ENCODE measurements at regions not wholly inside any gene's neighbourhood (a gene's known extent, or its start where the extent isn't known, plus 50 kb on each side); places are given as distances from the start of the nearest gene placed in this dataset.

DNA sequence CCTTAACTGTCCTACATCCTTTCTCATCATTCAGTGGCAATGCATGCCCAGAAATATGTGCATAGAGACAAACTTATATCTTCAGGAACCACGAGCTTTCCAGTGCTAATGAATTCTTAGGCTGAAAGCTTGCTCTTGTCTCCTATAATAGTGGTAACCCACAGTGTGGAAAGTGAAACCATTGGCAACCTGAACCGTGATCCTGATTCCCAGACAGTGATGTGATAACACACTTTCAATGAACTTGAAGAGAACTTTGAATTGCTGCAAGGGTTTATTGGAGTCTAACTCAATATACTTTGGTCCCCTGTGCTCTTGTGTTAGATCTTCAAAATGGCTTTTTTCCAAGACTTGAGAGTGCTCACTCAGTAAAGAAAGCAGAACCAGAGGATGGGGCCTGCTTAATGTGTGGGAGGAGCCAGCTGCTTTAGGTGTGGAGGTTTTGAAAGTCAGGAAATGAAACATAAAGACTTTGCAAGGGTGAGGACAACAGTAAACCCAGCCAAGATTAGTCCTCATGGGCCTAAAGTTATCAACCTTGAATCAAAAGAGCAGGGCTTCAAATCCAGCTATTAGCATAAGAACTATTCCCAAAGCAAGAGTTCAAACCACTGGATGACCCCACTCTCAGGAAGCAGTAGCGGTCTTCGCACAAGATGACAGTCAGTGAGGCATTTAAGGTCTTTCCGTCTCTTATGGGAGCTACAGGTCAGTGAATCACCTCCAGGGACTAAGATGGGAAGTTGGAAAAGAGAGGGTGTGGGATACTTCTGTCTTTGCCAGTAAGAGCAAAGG is 332.4 kb upstream of the NRP1 start:
- FAIRE-seq (no peak), DNase-seq (ENCODE audit: insufficient read length) (no peak)
- TF ChIP-seq POLR2AphosphoS5 (IDR thresholded peaks at IDR 0.05; ENCODE audit: low read depth, low read length) (no peak), TAF1 (IDR thresholded peaks at IDR 0.05; ENCODE audit: borderline replicate concordance, low read depth, low read length) (no peak), POLR2A (IDR thresholded peaks at IDR 0.05; ENCODE audit: low read depth, low read length) (no peak)

GRCh38 chr10:33665501-33665900 is 331.0 kb upstream of the NRP1 start:
- TF ChIP-seq POLR2A (IDR thresholded peaks at IDR 0.05; ENCODE audit: low read depth, low read length), result no peak
- no peak for TF ChIP-seq POLR2AphosphoS5 (IDR thresholded peaks at IDR 0.05; ENCODE audit: low read depth, low read length)
- no peak for TF ChIP-seq TAF1 (IDR thresholded peaks at IDR 0.05; ENCODE audit: borderline replicate concordance, low read depth, low read length)
- FAIRE-seq (no peak), DNase-seq (ENCODE audit: insufficient read length) (no peak)

DNA sequence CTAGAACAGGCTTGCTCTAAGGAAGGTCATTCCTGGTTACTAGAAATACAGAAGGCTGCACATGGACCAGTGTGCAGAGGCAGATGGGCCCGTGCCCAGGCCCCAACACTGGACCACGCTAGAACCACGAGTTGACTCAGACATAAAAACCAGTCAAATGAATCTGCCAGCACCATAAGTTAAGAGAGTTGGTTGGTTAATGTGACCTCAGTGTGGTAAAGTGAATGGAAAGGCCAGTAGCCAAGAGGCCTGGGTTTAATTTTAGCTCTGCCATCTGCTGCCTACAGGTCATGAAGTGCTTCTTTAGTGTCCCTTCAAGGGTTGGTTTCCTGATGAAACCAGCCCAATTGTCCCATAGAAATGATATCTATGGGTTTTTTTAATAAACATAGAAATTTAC is 329.6 kb upstream of the NRP1 start:
- FAIRE-seq, result no peak

DNA sequence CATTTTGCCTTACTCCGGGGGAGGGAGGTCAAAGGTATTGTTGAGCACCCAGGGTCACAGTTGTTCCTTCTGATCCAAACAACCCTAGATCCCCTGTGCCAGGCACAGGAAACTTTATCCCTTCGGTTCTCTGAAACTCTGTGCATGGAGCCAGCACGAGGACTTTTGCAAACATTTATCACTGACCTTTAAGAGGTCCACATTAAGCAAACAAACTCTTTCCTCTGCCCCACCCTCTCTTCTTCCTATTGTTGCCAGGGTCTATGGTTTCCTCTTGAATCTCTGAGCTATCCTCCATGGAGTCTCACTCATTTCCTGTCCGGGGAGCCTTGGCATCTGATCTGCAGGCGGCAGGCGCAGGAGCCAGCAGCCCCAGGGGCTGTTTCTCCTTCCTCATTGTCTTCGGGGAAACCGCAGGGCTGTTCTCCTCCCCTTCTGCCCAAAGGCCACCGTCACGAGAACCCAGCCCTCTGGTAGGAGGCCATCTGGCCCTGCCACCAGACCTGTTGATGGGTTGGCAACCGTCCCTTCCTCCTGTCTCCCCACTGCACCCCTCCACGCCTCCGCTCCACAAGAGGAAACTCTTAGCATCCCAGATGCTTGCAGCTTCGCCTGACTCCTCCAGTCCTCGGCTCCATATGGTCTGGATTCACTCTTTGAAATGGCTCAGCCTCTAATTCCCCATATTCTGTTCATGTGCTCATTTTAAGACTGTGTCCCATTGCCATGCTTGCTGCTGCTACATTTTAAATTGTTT is 327.3 kb upstream of the NRP1 start:
- TF ChIP-seq POLR2A (IDR thresholded peaks at IDR 0.05; ENCODE audit: low read depth, low read length) (no peak), POLR2AphosphoS5 (IDR thresholded peaks at IDR 0.05; ENCODE audit: low read depth, low read length) (no peak)
- FAIRE-seq (no peak), DNase-seq (ENCODE audit: insufficient read length) (no peak)

More for the DNA sequence above, 329.6 kb upstream of the NRP1 start:
- no peak for TF ChIP-seq POLR2AphosphoS5 (IDR thresholded peaks at IDR 0.05; ENCODE audit: low read depth, low read length)
- TF ChIP-seq TAF1 (IDR thresholded peaks at IDR 0.05; ENCODE audit: borderline replicate concordance, low read depth, low read length), result no peak
- DNase-seq (ENCODE audit: insufficient read length), result no peak

DNA sequence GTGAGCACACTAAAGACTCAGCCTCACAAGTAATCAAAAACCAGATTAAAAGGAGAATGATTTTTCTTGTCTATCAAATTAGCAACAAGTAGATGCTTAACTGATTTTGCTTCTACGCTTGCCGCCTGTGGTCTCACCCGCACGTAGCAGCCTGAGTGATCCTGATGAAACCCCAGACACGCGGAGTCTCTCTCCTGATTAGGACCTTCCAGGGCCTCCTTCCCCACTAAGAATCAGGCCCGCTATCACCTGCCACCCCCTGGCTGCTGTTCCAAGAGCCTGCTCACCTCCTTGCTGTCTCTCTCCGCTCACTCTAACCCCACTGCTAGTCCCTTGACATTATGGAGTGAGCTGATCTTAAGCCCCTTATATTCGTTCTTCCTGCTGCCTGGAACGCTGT is 325.9 kb upstream of the NRP1 start:
- FAIRE-seq (no peak), DNase-seq (ENCODE audit: insufficient read length) (no peak)
- TF ChIP-seq POLR2AphosphoS5 (IDR thresholded peaks at IDR 0.05; ENCODE audit: low read depth, low read length) (no peak), POLR2A (IDR thresholded peaks at IDR 0.05; ENCODE audit: low read depth, low read length) (no peak), TAF1 (IDR thresholded peaks at IDR 0.05; ENCODE audit: borderline replicate concordance, low read depth, low read length) (no peak)

DNA sequence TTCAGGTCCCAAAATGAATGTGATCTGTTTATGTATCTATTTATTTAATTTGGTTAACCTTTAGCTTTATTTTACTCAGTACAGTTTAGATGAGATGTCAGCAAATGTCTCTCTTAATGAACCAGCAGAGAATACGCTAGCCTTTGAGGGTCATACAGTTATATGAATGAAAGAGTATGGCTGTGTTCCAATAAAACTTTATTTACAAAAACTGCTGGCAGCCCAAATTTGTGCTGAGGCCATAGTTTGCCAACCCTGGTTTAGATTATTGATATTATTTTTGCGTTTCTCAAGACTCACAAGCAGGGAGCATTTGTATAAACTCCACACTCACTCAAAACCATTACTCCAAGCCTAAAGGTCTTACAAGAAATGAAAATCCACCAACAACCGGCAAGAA is 323.4 kb upstream of the NRP1 start:
- TF ChIP-seq POLR2AphosphoS5 (IDR thresholded peaks at IDR 0.05; ENCODE audit: low read depth, low read length), result no peak
- TF ChIP-seq TAF1 (IDR thresholded peaks at IDR 0.05; ENCODE audit: borderline replicate concordance, low read depth, low read length), result no peak
- DNase-seq (ENCODE audit: insufficient read length), result no peak
- no peak for FAIRE-seq

DNA sequence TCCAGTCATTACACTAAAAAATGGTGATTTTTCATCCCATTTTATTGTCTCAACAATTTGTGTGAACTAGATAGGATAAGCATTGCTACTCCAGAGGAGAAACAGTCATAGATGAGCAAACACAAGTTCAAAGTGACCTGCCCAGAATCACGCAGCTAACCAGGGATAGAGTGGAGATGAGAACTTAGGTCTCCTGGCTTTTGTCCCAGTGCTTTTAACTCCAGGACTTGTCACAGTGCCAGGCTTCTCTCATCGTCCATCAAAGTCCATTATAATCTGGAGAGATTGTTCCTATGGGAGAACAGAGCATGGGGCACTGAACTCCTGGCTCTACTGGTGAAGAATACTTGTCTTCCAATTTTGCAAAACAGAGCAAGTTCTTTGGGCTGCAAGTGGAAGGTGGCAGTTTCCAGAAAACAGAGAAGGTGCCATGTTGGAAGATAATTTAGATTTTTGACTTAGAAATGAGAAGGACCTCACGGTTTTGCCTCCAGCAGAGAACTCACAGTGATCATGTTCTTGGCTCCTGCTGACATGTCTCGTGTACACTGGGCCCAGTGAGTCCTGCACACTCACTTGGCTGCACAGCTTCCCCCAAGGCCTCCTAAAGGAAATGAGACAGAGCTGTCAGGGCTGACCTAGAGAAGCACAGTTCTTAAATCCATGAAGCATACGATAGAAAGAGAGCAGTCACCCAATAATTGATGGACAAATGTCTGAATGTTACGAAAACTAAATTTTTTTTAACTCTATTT is 322.9 kb upstream of the NRP1 start:
- no peak for FAIRE-seq
- no peak for TF ChIP-seq POLR2AphosphoS5 (IDR thresholded peaks at IDR 0.05; ENCODE audit: low read depth, low read length)
- TF ChIP-seq POLR2A (IDR thresholded peaks at IDR 0.05; ENCODE audit: low read depth, low read length), result no peak
- TF ChIP-seq TAF1 (IDR thresholded peaks at IDR 0.05; ENCODE audit: borderline replicate concordance, low read depth, low read length), result no peak

DNA sequence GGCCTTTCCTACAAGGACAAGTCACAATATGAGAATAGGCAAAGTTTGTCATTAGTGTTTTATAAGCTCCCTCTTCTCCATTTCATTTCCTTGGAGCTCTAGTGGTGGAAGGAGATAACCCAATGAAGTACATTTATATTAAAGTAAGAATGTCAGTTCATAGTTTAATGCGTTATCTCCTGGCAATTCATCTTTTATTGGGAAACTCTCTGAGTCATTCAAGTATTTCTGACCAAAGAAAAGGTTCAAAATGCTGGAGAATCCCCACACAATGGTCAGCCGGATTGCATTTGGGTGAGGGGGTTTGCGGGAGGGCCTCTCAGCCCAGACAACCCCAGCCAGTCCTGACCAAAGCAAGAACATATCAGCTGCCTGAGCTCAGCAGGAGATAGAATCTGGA is 321.5 kb upstream of the NRP1 start:
- FAIRE-seq, result no peak
- DNase-seq (ENCODE audit: insufficient read length), result no peak
- no peak for TF ChIP-seq POLR2A (IDR thresholded peaks at IDR 0.05; ENCODE audit: low read depth, low read length)
- no peak for TF ChIP-seq POLR2AphosphoS5 (IDR thresholded peaks at IDR 0.05; ENCODE audit: low read depth, low read length)
- no peak for TF ChIP-seq TAF1 (IDR thresholded peaks at IDR 0.05; ENCODE audit: borderline replicate concordance, low read depth, low read length)

More for the DNA sequence above, 322.9 kb upstream of the NRP1 start:
- no peak for DNase-seq (ENCODE audit: insufficient read length)

DNA sequence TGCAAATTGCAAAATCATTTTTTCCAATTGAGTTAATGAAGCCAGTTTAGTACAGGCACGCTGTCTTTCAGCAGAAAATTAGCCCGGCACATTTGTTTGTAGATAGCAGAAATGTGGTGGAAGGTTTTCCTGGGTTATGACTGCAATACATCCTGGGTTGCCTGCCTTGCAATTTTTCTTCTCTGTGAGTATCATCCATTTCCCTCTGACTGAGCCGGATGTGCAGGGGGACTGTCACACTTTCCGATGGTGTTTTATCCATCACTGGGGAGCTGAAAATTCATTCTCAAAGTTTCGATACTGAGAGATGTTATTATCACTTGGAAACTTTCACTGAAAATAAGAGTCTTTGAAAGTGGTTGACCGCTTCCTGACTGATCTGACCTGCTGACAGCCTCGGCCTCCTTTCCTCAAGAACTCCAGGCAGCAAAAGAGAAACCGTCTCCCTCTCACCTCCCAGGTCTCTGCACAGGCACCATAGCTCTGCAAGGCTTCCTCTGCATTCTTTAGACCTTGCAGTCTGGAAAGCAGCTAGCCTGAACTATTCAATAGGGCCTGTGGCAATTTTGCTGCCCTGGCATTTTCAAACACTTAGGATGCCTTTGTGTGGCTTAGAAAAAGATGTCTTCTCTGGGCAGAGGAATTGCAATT is 320.8 kb upstream of the NRP1 start:
- no peak for DNase-seq (ENCODE audit: insufficient read length)
- TF ChIP-seq TAF1 (IDR thresholded peaks at IDR 0.05; ENCODE audit: borderline replicate concordance, low read depth, low read length) (no peak), POLR2AphosphoS5 (IDR thresholded peaks at IDR 0.05; ENCODE audit: low read depth, low read length) (no peak), POLR2A (IDR thresholded peaks at IDR 0.05; ENCODE audit: low read depth, low read length) (no peak)
- no peak for FAIRE-seq

DNA sequence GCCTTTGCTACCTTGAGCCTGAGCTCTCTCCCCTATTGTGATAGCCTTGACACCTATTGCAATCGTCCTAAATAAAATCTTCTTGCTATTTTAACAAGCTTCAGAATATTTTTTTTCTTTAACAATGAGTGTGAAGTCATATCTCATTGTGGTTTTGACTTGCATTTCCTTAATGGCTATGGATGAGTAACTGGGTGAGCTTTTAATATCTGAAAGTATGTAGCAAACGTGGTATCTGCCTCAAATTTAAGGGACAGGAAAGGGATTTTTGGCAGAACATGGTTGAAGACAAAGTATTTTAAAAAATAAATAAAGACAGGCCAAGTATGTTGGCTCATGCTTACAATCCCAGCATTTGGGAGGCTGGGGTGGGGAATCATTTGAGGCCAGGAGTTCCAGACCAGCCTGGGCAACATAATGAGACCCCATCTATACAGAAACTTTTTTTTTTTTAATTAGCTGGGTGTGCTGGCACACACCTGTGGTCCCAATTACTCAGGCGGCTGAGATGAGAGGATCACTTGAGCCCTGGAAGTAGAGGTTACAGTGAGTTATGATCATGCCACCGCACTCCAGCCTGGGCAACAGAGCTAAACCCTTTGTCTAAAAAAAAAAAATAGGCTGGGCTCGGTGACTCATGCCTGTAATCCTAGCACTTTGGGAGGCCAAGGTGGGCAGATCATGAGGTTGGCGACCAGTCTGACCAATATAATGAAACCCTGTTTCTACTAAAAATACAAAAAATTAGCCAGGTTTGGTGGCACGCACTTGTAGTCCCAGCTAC is 319.3 kb upstream of the NRP1 start:
- FAIRE-seq (no peak), DNase-seq (ENCODE audit: insufficient read length) (no peak)
- no peak for TF ChIP-seq POLR2A (IDR thresholded peaks at IDR 0.05; ENCODE audit: low read depth, low read length)
- TF ChIP-seq POLR2AphosphoS5 (IDR thresholded peaks at IDR 0.05; ENCODE audit: low read depth, low read length), result no peak
- no peak for TF ChIP-seq TAF1 (IDR thresholded peaks at IDR 0.05; ENCODE audit: borderline replicate concordance, low read depth, low read length)
